ENCODE measurements at regions not wholly inside any gene's neighbourhood (a gene's known extent, or its start where the extent isn't known, plus 50 kb on each side); places are given as distances from the start of the nearest gene placed in this dataset.
"Not testable (repeated sequence)": the region's sequence is repeated elsewhere in the genome, so short reads cannot be mapped to it uniquely, and the experiment has no call there.

- DNase-seq, result not testable (repeated sequence)
These were observed 51.7 kb downstream of the PPIAL4C start for GRCh38 chr1:149635290-149635899.

- peak; percentile 75 to 91 for DNase-seq
These were observed 52.9 kb downstream of the PPIAL4C start for GRCh38 chr1:149636286-149637122.

GRCh38 chr1:149638481-149638880 lies 54.8 kb downstream of the PPIAL4C start:
- not testable (repeated sequence) for DNase-seq

- DNase-seq, result not testable (repeated sequence)
These were observed 55.4 kb downstream of the PPIAL4C start for GRCh38 chr1:149638901-149639658.

- not testable (repeated sequence) for DNase-seq
These were observed 57.5 kb downstream of the PPIAL4C start for GRCh38 chr1:149641179-149641578.

- DNase-seq, result not testable (repeated sequence)
These were observed 61.2 kb downstream of the PPIAL4C start for GRCh38 chr1:149644818-149645217.

GRCh38 chr1:149646360-149647017 lies 62.8 kb downstream of the PPIAL4C start:
- DNase-seq, result not testable (repeated sequence)

GRCh38 chr1:149647018-149647373 lies 63.3 kb downstream of the PPIAL4C start:
- not testable (repeated sequence) for DNase-seq

- not testable (repeated sequence) for DNase-seq
These were observed 74.1 kb downstream of the PPIAL4C start for GRCh38 chr1:149657750-149658149.

- not testable (repeated sequence) for DNase-seq
These were observed 74.5 kb downstream of the PPIAL4C start for GRCh38 chr1:149658175-149658574.

- not testable (repeated sequence) for DNase-seq
These were observed 81.0 kb downstream of the PPIAL4C start for GRCh38 chr1:149664624-149665023.

GRCh38 chr1:149665033-149665432 lies 81.4 kb downstream of the PPIAL4C start:
- not testable (repeated sequence) for DNase-seq

GRCh38 chr1:149665528-149665927 lies 81.9 kb downstream of the PPIAL4C start:
- DNase-seq, result not testable (repeated sequence)

GRCh38 chr1:149673231-149673909 lies 89.7 kb downstream of the PPIAL4C start:
- not testable (repeated sequence) for DNase-seq

GRCh38 chr1:149674921-149675320 lies 91.3 kb downstream of the PPIAL4C start:
- DNase-seq, result not testable (repeated sequence)

- DNase-seq, result not testable (repeated sequence)
These were observed 93.7 kb downstream of the PPIAL4C start for GRCh38 chr1:149677359-149677758.

GRCh38 chr1:149686593-149687238 lies 95.8 kb upstream of the FCGR1A start:
- not testable (repeated sequence) for DNase-seq

- DNase-seq, result not testable (repeated sequence)
These were observed 91.1 kb upstream of the FCGR1A start for GRCh38 chr1:149691399-149691798.

- DNase-seq, result not testable (repeated sequence)
These were observed 89.5 kb upstream of the FCGR1A start for GRCh38 chr1:149692804-149693539.

GRCh38 chr1:149695066-149695465 lies 87.4 kb upstream of the FCGR1A start:
- DNase-seq, result not testable (repeated sequence)

GRCh38 chr1:149700220-149700619 lies 82.3 kb upstream of the FCGR1A start:
- DNase-seq, result not testable (repeated sequence)
